Keratinocyte (primary cell): ENCODE measurements at regions not wholly inside any gene's neighbourhood (a gene's known extent, or its start where the extent isn't known, plus 50 kb on each side); places are given as distances from the start of the nearest gene placed in this dataset.

Source experiments
- CTCF ChIP-seq, 3 experiments: IDR thresholded peaks in 1 of 3; conservative IDR thresholded peaks in 1 of 3; optimal IDR thresholded peaks in 1 of 3; 2 replicates in 2 of 3; 3 replicates in 1 of 3; pipeline versions ENCODE3 to v1.5.1; 2011; ENCODE audit warnings: low read length in 3 of 3, mild to moderate bottlenecking in 3 of 3, moderate library complexity in 2 of 3, control low read depth in 1 of 3, inconsistent platforms in 1 of 3; ENCODE audit not compliant: insufficient read depth in 2 of 3; ENCODE audit errors: extremely low read depth in 1 of 3
- EZH2 ChIP-seq: IDR thresholded peaks from one replicate; pipeline ENCODE4 v1.6.1; 2012; ENCODE audit warnings: inconsistent platforms, mild to moderate bottlenecking, low read length, moderate library complexity

- TF ChIP-seq CTCF (optimal IDR thresholded peaks at IDR 0.05 in 1 of 3, IDR thresholded peaks at IDR 0.05 in 1 of 3, conservative IDR thresholded peaks at IDR 0.05 in 1 of 3; ENCODE audit: extremely low read depth in 1 of 3, insufficient read depth in 2 of 3, low read length in 3 of 3) (no peak), EZH2 (no peak)
Observed at GRCh38 chr14:87139299-87139698, 853.7 kb downstream of the GALC start.
